AG09319 (cell line): ENCODE measurements at regions not wholly inside any gene's neighbourhood (a gene's known extent, or its start where the extent isn't known, plus 50 kb on each side); places are given as distances from the start of the nearest gene placed in this dataset.

Experiments used
- DNase-seq: peaks from one replicate; pipeline ENCODE4 v3.0.0-alpha.2; 2010; ENCODE audit warnings: low read depth; ENCODE audit errors: extremely low read depth
- CTCF ChIP-seq: IDR thresholded peaks from 2 replicates; pipeline ENCODE4 v1.5.1; 2011; ENCODE audit warnings: low read depth, mild to moderate bottlenecking, inconsistent platforms, low read length, moderate library complexity

DNA sequence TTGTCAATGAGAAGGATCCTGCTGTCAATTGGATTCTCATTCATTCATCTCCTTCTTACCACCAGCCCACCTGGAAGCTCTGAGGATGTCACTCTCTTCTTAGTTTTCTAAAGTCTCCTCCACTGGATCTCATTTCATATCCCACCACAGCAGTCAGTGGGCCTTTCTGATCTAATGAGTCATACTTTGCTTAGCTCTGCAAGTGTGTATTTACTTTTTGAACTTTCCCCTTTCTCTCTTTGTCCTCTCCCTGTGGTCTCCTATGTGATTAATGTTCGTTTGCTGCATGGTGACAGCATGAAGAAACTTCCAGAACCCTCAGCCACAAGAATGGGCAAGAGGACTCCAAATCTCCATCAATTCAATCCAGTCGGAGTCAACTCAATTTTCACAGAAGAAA, 63.6 kb upstream of the SYNDIG1 start:
- no peak for TF ChIP-seq CTCF
- DNase-seq = no peak

- no peak for DNase-seq
- TF ChIP-seq CTCF = no peak
Measured at GRCh38 chr20:24403406-24403805, 66.0 kb upstream of the SYNDIG1 start.

DNA sequence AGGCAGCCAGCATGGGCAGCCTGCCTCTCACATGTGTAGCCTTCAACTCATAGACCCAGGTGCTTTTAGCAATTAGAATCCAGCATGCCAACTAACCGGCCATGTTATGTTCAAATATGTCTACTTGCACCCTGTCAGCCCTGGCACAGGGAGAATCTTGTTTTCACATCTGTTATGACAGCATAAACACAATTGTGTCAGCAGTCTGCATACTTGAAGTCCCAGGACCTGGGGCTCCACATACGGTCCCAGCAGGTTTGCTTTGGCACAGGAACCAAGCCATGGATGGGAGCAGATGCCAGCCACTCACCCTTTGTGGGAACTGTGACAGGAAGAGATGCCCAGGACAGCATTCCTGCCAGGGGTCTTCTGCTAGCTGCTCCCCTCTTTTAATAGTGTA, 67.2 kb upstream of the SYNDIG1 start:
- no peak for DNase-seq
- TF ChIP-seq CTCF = no peak

DNA sequence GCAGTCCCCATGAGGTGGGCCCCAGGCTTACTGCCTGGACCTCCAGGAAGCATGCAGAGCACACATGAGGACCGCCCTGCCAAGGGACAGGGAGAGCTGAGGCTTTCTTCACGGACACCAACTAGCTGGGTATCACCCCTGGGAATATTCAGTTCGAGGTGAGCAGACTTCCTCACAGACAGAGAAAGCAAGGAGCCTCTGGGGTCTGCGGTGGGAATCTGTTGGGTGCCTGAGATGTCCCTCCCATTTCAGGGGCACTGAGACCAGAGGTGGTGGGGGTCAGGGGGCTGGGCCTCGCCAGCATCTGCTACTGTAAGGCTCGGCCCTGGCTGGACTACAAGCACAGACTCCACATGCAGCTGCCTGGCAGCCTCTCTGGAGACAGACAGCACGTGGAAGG, 74.3 kb upstream of the SYNDIG1 start:
- no peak for DNase-seq
- TF ChIP-seq CTCF = no peak

DNA sequence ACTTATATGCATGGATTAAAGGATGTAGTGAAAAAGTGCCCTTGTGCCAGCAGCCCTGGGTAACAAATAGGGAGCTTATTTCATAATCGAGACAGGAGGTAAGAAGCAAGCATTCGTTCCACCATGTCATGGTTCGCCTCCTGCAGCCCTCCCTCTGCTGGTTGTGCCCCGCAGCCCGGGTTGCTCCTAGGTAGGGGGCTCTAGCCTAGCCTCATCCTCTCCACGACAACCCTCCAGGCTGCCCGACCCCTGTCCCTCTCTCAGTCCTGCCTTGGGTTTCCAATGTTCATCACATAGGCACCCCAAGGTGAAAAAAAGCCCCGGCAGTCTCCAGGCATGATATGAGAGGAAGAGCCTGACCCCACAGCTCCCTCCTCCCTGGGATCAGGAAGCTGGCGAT, 75.5 kb upstream of the SYNDIG1 start:
- DNase-seq = no peak
- no peak for TF ChIP-seq CTCF

DNA sequence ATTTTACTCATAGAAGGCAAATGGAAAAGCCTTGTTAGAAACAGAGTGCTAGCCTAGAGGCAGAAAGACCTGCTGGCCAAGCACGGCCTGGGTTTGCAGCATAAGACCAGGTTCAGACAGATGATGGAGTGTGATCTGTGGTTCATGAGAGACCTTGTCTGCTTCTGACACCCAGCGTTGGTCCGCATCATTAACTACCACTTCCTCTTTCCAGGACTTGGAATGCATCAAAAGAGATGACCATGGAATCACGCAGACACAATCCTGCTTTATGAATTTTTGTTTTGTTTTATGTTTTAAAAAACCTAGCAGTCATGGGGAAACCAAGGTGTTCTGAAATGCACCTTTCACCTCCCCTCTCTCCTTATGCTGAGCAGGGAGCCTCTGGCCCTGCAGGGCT, 76.8 kb upstream of the SYNDIG1 start:
- no peak for TF ChIP-seq CTCF
- no peak for DNase-seq

DNA sequence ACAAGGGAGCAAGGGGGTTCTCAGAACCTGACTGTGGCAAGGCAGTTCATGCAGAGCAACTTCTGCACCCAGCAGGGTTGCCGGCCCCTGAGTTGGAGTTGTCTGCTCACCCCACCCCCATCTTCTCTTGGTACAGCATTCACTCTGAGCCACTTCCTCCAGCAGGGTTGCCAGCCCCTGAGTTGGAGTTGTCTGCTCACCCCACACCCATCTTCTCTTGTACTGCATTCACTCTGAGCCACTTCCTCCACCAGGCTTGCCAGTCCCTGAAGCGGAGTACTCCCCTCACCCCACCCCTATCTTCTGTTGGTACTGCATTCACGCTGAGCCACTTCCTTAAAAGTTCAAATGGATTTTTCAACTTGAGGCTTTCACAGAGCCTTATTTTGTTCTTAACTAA, 79.7 kb upstream of the SYNDIG1 start:
- TF ChIP-seq CTCF = no peak
- no peak for DNase-seq

GRCh38 chr20:24388828-24389380, 80.5 kb upstream of the SYNDIG1 start:
- DNase-seq = no peak

More at GRCh38 chr20:24388828-24389380, 80.5 kb upstream of the SYNDIG1 start:
- TF ChIP-seq CTCF = no peak
